Spleen (tissue), 7 donors: ENCODE measurements at regions not wholly inside any gene's neighbourhood (a gene's known extent, or its start where the extent isn't known, plus 50 kb on each side); places are given as distances from the start of the nearest gene placed in this dataset.

Experiments
- POLR2A ChIP-seq, 3 donors: fragments of 450-650 bp; IDR thresholded peaks; one replicate each; pipeline ENCODE4 v1.5.1; 2017; ENCODE audit warnings: antibody characterized with exemption in 3 of 3, mild to moderate bottlenecking in 1 of 3
- POLR2AphosphoS5 ChIP-seq, 3 donors: sonication (generic); formaldehyde crosslinking; IDR thresholded peaks; one replicate each; pipeline ENCODE4 v1.5.1; 2017; ENCODE audit warnings: antibody characterized with exemption in 3 of 3
- TF ChIP-seq, protein P1 (sequence below), 11 experiments: fragments of 200-600 bp in 7 of 11; fragments of 450-650 bp in 4 of 11; sonication (generic) in 4 of 11; IDR thresholded peaks in 8 of 11; conservative IDR thresholded peaks in 3 of 11; 1 replicate in 7 of 11; 2 replicates in 4 of 11; pipeline versions ENCODE4 v1.4.0 to v1.8.0; 2016 to 2021; ENCODE audit warnings: antibody characterized with exemption in 11 of 11, inconsistent platforms in 4 of 11, mild to moderate bottlenecking in 1 of 11
- donor health status: DM: no; HTN: no; CAD: no; lungs with moderate emphysema.
- donor health status: DM: no; HTN: no; CAD: no.
- donor health status: DM: no; HTN: no; CAD: no.

DNA sequence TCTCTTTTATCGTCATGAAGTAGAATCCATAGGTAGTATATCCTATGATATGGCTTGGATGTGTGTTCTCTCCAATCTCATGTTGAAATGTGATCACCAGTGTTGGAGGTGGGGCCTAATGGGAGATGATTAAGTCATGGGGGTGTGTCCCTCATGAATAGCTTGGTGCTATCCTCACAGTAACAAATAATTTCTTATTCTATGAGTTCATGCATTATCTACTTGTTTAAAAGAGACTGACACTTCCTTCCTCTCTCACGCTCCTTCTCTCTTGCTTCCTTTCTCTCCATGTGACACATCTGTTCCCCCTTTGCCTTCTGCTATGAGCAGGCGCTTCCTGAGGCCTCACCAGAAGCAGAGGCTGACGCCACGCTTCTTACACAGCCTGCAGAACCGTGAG lies 165.6 kb downstream of the MREG start:
- TF ChIP-seq, protein P1, sequence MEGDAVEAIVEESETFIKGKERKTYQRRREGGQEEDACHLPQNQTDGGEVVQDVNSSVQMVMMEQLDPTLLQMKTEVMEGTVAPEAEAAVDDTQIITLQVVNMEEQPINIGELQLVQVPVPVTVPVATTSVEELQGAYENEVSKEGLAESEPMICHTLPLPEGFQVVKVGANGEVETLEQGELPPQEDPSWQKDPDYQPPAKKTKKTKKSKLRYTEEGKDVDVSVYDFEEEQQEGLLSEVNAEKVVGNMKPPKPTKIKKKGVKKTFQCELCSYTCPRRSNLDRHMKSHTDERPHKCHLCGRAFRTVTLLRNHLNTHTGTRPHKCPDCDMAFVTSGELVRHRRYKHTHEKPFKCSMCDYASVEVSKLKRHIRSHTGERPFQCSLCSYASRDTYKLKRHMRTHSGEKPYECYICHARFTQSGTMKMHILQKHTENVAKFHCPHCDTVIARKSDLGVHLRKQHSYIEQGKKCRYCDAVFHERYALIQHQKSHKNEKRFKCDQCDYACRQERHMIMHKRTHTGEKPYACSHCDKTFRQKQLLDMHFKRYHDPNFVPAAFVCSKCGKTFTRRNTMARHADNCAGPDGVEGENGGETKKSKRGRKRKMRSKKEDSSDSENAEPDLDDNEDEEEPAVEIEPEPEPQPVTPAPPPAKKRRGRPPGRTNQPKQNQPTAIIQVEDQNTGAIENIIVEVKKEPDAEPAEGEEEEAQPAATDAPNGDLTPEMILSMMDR (IDR thresholded peaks at IDR 0.05 in 8 of 11, conservative IDR thresholded peaks at IDR 0.05 in 3 of 11) = no peak
- TF ChIP-seq POLR2AphosphoS5 (IDR thresholded peaks at IDR 0.05) (no peak), POLR2A (IDR thresholded peaks at IDR 0.05) (no peak)
